Skeletal muscle satellite cell (primary cell): ENCODE measurements at regions not wholly inside any gene's neighbourhood (a gene's known extent, or its start where the extent isn't known, plus 50 kb on each side); places are given as distances from the start of the nearest gene placed in this dataset.

Experiments
- H3K27me3 ChIP-seq: 2 replicates; pipeline ENCODE4 v1.7.0; 2013; ENCODE audit warnings: low read length; ENCODE audit not compliant: control insufficient read depth, insufficient read depth
- H3K36me3 ChIP-seq: 2 replicates; pipeline ENCODE4 v1.7.0; 2013; ENCODE audit warnings: mild to moderate bottlenecking, control low read depth, low read length; ENCODE audit not compliant: insufficient read depth
- H3K4me1 ChIP-seq: 2 replicates; pipeline ENCODE4 v1.7.0; 2013; ENCODE audit warnings: low read length; ENCODE audit not compliant: control insufficient read depth, insufficient read depth
- H3K4me2 ChIP-seq: 2 replicates; pipeline ENCODE4 v1.7.0; 2013; ENCODE audit warnings: mild to moderate bottlenecking, low read length
- H3K4me3 ChIP-seq: 2 replicates; pipeline ENCODE4 v1.7.0; 2013; ENCODE audit warnings: low read length
- H3K9ac ChIP-seq: 2 replicates; pipeline ENCODE4 v1.7.0; 2013; ENCODE audit warnings: mild to moderate bottlenecking, low read depth, low read length, moderate library complexity
- H3K9me3 ChIP-seq: replicated peaks from 2 replicates; pipeline ENCODE4 v1.7.0; 2013; ENCODE audit warnings: mild to moderate bottlenecking, control low read depth, low read length

DNA sequence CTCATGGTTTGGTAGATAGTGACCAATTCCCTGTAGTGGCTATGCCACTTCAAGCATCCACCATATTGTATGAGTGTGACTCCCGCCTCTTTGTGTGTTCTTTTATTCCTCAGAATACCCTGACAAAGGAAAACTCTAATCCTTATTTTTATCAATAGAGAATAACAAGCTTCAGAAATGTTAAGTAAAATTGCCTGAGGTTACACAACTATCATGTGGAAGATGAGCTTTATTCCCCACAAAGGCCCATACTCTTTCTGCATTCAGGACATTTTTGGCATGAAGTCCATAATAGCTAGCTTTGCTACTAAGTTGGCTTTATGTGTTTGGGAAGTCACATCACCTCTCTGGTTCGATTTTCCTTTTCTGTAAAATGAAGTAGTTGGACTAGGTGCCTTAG lies 276.8 kb downstream of the PIK3C3 start:
- Histone ChIP-seq H3K9me3 (no peaks in the 10 kb centered on the region), H3K9ac (no peak overlapping the region), H3K4me3 (no peak overlapping the region), H3K36me3 (no peaks in the 10 kb centered on the region), H3K4me2 (no peak overlapping the region), H3K27me3 (no peaks in the 10 kb centered on the region), H3K4me1 (no peaks in the 10 kb centered on the region)

GRCh38 chr18:42233908-42234307 lies 278.9 kb downstream of the PIK3C3 start:
- no peaks in the 10 kb centered on the region for H3K4me1 ChIP-seq

DNA sequence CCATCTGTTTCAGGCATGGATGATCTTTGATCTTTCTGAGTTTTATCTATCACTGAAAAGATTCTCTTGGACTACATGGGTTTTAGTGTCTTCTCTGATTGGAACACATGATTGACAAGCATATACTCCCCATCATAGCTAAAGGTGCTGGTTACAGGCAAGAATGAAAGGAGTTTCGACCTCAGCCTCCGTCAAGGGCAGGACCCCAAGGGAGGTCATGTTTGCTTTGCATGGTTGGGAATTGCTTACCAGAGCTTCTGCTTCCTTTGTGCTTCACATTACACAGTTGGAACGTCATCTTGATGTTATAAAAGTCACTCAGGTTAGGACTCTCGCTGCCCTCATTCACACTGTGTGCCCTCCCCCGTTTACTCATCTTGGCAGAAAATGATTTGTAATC lies 287.7 kb downstream of the PIK3C3 start:
- no peaks in the 10 kb centered on the region for H3K36me3 ChIP-seq
- H3K4me2 ChIP-seq: no peak overlapping the region
- H3K27me3 ChIP-seq: no peaks in the 10 kb centered on the region
- H3K4me1 ChIP-seq: no peaks in the 10 kb centered on the region
- H3K9me3 ChIP-seq: no peaks in the 10 kb centered on the region
- no peak overlapping the region for H3K9ac ChIP-seq
- H3K4me3 ChIP-seq: no peak overlapping the region

More at GRCh38 chr18:42233908-42234307, 278.9 kb downstream of the PIK3C3 start:
- Histone ChIP-seq H3K27me3 (no peaks in the 10 kb centered on the region), H3K4me2 (no peak overlapping the region), H3K36me3 (no peaks in the 10 kb centered on the region), H3K9me3 (no peaks in the 10 kb centered on the region), H3K4me3 (no peak overlapping the region), H3K9ac (no peak overlapping the region)

- Histone ChIP-seq H3K27me3 (no peaks in the 10 kb centered on the region), H3K4me2 (no peak overlapping the region), H3K9ac (no peak overlapping the region), H3K9me3 (no peaks in the 10 kb centered on the region), H3K36me3 (no peaks in the 10 kb centered on the region), H3K4me1 (no peaks in the 10 kb centered on the region), H3K4me3 (no peak overlapping the region)
These were observed 290.1 kb downstream of the PIK3C3 start for GRCh38 chr18:42245137-42245536.

DNA sequence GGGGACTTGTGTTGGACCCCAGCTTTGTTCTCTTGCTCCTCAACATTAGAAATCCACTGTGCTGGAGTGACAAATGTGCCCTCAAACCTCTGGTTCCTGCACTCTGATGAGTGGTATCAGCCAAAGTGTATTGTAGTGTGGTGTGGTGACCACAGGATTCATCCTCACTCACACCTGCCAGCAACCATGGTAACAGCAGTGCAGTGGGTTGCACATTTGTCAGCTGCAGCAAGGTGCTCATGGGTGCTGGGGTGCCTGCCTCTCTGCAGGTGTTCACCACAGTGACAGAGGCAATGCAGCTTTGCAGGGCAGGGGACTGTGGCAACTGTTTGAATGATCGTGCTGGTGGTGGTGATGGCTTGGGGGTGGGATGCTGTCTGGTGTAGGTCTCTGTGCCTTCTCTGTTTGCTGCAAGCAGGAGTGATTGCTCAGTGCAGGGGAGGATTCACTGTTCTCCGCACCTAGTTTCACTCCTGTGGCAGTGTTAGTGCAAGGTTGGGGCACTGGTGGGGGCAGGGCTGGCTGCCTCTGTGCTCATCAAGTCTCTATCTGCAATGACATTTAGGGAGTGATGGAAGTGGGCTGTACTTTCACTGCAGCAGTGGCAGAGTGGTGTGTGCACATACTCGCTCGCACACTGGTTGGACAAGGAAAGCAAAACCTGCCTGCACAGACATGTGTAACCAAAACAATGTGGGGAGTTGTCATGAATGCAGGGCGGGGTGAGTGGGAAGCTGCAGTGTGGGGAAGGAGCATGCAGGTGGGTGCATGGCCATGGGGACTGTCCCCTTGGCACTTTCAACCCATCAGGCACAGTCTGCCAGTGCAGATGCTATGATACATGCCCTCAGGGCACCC lies 301.1 kb downstream of the PIK3C3 start:
- Histone ChIP-seq H3K9ac (no peak overlapping the region), H3K4me2 (no peak overlapping the region), H3K4me1 (no peaks in the 10 kb centered on the region), H3K4me3 (no peak overlapping the region), H3K36me3 (no peaks in the 10 kb centered on the region), H3K9me3 (no peaks in the 10 kb centered on the region), H3K27me3 (no peaks in the 10 kb centered on the region)

- no peaks in the 10 kb centered on the region for H3K27me3 ChIP-seq
These were observed 303.4 kb downstream of the PIK3C3 start for GRCh38 chr18:42258301-42258965.

DNA sequence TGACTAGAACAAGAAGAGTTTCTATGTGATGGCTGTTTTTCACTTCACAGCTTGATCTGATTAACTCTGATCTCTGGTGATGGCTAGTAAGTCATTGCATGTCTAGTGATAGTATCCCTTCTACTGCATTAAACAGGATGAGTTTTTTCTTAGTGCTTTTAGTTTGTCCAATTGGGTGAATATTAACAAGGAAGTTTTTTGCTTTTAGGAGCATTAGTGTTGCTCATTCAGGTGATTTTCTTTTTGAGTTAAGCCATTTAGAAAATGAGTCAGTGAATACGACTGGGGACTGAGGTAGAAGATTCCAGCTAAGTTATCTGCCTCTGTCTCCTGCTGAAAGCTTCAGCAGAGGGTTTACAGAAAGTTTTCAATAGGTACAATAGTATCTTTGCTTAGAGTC lies 306.7 kb downstream of the PIK3C3 start:
- Histone ChIP-seq H3K9ac (no peak overlapping the region), H3K4me3 (no peak overlapping the region), H3K4me2 (no peak overlapping the region), H3K36me3 (no peaks in the 10 kb centered on the region), H3K4me1 (no peaks in the 10 kb centered on the region), H3K9me3 (no peaks in the 10 kb centered on the region), H3K27me3 (no peaks in the 10 kb centered on the region)

More at GRCh38 chr18:42258301-42258965, 303.4 kb downstream of the PIK3C3 start:
- Histone ChIP-seq H3K4me1 (no peaks in the 10 kb centered on the region), H3K4me2 (no peak overlapping the region), H3K36me3 (no peaks in the 10 kb centered on the region), H3K4me3 (no peak overlapping the region), H3K9me3 (no peaks in the 10 kb centered on the region), H3K9ac (no peak overlapping the region)

DNA sequence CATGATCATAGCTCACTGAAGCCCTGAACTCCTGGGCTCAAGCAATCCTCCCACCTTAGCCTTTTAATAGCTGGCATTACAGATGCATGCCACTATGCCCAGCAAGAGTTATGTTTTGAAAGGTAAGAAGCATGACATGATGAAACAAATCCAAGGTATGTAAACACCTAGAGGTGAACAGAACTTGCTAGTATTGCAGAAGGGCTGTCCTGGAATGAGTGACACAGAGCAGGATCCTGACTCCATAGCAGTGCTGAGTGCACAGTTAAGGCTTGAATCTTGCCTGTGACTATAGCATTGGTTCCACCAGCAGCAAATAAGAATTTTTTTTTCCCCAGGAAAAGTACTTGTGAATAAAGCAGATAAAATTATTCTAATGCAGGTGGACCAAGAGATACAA lies 309.5 kb downstream of the PIK3C3 start:
- Histone ChIP-seq H3K9ac (no peak overlapping the region), H3K36me3 (no peaks in the 10 kb centered on the region), H3K4me2 (no peak overlapping the region), H3K4me1 (no peaks in the 10 kb centered on the region), H3K9me3 (no peaks in the 10 kb centered on the region), H3K4me3 (no peak overlapping the region), H3K27me3 (no peaks in the 10 kb centered on the region)

DNA sequence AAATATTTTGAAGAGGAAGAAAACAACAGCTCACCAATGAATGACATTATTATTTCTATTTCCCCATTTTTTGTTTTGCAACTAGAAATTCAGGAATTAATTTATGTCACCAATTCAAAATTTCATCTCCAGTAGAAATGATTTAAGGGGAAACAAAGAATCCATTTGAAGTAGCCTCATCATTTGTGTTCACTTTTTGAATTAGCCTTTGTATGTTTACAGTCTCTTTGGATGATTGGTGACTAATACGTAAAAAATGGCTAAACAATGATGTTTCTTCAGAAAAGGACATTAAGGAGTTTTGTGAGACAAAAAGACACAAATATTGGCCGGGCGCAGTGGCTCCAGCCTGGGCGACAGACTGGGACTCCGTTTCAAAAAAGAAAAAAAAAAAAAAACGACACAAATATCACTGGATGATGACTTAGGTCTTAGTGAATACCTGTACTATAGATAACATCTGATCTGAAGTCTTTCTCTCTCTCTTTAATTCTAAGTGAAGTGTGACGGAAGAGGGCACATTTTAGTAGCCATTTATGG lies 313.2 kb downstream of the PIK3C3 start:
- no peak overlapping the region for H3K4me2 ChIP-seq
- no peak overlapping the region for H3K9ac ChIP-seq
- no peak overlapping the region for H3K4me3 ChIP-seq
- no peaks in the 10 kb centered on the region for H3K36me3 ChIP-seq
- no peaks in the 10 kb centered on the region for H3K27me3 ChIP-seq
- no peaks in the 10 kb centered on the region for H3K9me3 ChIP-seq
- no peaks in the 10 kb centered on the region for H3K4me1 ChIP-seq

DNA sequence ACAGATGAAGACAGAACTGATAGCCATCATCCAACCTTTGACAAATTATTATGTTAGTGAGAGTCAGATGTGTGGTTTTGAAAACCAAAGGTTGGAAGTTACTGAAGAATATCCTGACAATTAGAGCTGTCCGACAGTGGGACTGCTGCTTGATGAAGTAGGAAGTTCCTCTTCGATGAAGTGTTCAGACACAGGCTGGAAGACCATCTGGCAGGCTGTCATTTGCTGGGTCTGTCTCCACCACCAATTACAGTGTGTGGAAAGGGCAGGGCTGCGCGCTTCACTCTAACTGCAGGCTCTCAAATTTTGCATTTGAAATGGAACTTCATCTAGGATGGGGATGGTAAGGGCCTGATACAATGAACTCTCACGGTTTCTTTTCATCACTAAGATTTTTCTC lies 313.8 kb downstream of the PIK3C3 start:
- Histone ChIP-seq H3K36me3 (no peaks in the 10 kb centered on the region), H3K4me1 (no peaks in the 10 kb centered on the region), H3K9me3 (no peaks in the 10 kb centered on the region), H3K4me3 (no peak overlapping the region), H3K27me3 (no peaks in the 10 kb centered on the region), H3K9ac (no peak overlapping the region), H3K4me2 (no peak overlapping the region)

- H3K4me2 ChIP-seq: no peak overlapping the region
- H3K4me1 ChIP-seq: no peaks in the 10 kb centered on the region
- no peak overlapping the region for H3K4me3 ChIP-seq
- H3K36me3 ChIP-seq: no peaks in the 10 kb centered on the region
- no peak overlapping the region for H3K9ac ChIP-seq
- H3K27me3 ChIP-seq: no peaks in the 10 kb centered on the region
- no peaks in the 10 kb centered on the region for H3K9me3 ChIP-seq
These were observed 316.8 kb downstream of the PIK3C3 start for GRCh38 chr18:42271647-42272414.
